ENCODE measurements at regions not wholly inside any gene's neighbourhood (a gene's known extent, or its start where the extent isn't known, plus 50 kb on each side); places are given as distances from the start of the nearest gene placed in this dataset.
"Not testable (repeated sequence)": the region's sequence is repeated elsewhere in the genome, so short reads cannot be mapped to it uniquely, and the experiment has no call there.

DNA sequence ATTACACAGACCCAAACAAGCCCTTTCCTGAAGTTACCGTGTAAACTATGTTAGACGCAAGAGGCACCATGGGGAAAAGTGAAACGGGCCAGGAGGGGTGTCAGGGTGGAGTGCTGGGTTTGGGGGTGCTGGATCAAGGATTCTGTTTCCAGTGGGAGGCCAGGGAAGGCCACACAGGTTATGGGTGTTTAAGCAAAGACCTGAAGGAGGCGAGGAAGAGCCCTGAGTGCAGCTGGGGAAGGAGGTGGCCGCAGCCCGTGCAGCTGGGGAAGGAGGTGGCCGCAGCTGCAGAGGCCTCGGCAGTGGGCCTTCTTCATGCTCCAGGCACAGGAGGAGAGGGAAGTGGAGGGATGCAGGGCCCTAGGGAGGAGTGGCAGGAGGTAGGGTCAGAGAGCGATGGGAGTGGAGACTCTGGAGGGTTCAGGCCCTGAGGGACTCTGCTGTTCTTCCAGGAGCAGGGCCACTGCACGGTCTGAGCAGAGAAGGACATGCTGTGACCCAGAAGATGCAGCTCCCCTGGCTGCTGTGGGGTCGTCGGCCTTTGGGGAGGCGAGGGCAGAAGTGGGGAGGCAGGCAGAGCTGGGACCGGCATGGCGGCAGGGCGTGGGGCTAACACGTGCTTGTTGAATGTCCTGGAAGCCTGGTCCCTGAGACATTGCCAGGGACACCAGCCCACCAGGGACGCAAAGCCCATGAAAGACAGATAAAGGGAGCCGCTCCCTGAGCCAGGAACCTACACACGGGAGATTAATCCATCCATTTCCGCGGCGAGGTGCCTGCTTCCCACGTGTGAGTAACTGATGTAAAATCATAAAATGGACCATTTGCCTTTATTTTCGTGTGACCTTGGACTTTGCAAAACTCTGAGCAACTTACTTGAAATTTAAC is 1049.1 kb downstream of the BRD1 start:
- in situ Hi-C loops (cut with HindIII; ENCODE audit: low sequenced_read_pairs) = no loop called here

DNA sequence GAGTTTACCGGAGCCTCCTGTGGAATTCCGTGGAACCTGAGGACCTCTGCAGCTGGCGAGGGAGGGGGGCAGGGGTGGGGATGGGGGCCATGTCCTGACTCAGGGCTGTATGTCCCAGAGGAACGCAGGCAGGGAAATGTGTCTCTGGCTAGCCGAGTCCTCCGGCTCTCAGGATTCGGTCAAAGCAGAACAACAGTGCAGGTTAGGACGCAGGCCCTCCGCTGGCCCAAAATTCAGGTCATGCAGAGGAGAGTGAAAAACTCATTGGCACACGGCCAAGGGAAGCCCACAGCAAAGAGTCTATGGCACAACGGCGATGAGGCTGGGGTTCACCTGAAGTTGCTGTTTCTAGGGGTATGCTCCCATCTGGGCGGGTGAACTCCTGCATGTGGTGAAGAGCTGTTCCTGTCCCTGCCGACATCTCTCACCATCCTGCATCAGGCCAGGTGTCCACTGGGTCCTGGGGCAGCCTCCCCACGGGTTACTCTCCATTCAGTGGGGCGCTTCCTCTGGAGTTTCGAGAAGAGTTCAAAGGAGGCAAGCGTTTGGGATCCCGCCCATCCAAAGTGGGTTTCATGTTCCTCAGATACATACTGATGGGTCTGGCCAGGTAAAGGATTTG is 1055.3 kb downstream of the BRD1 start:
- in situ Hi-C loops (cut with HindIII; ENCODE audit: low sequenced_read_pairs) = no loop called here

DNA sequence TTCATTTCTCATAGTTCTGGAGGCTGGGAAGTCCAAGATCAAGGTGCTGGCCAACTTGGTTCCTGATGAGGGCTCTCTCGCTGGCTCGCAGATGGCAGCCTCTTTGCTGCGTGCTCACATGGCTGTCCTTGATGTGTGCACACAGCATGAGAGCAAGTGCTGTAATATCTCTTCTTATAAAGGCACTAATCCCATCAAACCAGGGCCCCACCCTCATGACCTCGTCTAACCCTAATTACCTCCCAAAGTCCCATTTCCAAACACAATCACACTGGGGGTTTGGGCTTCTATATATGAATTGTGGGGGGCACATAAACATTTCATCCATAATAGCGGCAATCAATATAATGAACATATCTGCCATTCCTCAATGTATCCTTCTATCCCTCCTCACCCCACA is 1062.1 kb downstream of the BRD1 start:
- in situ Hi-C loops (cut with HindIII; ENCODE audit: low sequenced_read_pairs) = no loop called here

DNA sequence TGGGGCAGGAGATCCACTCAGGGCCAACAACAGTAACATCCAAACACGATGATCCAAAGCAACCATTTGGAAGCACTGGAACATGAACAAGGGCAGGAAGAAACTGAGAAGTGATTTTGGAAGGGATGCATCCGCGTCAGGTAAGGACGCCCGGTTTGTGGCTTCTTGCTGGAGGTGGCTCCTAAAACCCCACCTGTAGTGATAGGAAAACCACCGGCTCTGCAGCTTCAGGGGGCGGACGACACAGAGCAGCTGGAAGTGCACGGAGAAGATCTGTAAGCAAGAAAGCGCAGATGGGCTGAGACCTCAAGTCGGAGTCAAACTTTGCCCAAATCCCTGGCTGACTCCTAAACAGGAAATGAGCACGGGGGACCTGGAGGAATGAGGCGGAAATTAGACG is 1066.1 kb downstream of the BRD1 start:
- in situ Hi-C loops (cut with HindIII; ENCODE audit: low sequenced_read_pairs) = no loop called here

DNA sequence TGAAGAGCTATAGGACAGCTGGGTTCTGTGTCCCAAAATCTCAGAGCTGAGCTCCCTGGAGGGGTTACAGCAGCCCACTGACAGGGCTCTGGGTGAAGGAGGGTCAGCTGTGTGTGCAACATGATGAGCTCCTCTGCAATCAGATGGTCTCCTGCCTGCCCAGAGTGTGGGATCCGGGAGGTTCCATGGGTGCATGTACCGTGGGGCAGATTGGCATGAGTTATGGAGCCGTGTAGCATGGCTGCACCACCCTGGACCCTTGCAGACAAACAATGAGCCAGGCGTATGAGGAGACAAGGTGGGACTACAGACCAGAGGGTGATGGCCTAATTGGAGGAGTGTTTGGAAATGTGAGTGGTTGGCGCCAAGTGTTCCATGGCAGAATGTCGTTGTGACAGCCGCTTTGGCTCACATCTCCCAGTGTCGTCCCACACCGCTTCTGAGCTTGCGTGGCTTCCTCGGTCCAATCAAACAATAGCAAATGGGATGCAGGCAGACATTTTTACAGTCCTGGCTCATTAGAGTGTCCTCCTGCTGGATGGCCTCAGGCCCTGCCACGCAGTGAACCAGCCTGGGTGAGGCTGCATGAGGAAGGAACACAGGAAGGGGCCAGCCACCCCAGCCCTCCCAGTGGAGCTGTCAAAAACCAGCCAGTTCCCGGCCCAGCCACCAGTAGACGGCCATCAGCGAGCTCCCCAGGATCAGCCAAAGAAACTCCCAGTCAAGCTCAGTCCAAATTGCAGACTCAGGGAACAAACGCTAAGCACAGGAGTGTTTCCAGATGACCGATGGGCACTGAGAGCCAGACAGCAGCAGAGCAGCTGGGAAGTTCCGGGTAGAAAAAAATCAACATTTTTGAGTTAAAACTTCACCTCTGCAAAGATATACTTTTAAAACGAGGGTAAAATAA is 1066.9 kb downstream of the BRD1 start:
- in situ Hi-C loops (cut with HindIII; ENCODE audit: low sequenced_read_pairs) = no loop called here

DNA sequence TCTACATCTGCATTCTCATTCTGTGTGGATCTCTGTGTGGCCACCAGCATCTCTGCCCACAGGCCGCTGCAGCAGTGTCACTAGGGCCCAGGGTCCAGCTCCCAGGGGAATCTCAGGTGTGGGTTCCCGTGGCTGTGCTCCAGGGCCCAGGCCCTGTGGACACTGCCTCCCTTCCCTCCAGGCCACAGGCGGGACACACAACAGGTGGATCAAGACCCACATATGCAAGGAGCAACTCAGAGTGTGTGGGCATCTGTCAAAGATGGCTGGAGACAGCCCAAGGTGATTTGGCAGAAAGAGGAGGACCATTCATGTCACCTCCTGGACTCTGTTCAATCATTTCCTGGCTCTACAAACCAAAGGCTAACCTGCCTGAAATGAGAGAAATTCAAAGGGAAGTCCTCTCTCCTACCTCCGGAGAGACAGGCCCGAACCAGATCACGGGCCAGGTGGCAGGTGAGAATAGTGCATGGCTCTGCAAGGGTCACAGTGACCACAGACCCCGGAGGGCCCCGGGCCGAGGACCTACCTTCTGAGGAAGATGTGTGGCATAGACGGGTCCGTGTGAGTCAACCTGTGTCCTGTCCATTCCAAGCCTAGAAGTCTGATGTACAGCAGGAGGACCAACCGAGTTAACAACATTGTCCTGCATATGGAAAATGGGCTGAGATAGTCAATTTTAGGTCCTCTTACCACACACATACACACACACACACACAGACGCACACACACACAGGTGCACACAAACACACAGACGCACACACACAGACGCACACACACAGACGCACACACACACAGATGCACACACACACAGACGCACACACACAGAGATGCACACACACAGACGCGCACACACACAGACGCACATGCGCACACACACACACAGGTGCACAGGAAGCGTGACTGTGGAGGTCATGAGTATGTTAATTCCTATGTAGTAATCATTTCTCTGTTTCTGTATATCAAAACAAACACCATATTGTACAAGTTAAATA is 1068.5 kb downstream of the BRD1 start:
- in situ Hi-C loops (cut with HindIII; ENCODE audit: low sequenced_read_pairs) = no loop called here

DNA sequence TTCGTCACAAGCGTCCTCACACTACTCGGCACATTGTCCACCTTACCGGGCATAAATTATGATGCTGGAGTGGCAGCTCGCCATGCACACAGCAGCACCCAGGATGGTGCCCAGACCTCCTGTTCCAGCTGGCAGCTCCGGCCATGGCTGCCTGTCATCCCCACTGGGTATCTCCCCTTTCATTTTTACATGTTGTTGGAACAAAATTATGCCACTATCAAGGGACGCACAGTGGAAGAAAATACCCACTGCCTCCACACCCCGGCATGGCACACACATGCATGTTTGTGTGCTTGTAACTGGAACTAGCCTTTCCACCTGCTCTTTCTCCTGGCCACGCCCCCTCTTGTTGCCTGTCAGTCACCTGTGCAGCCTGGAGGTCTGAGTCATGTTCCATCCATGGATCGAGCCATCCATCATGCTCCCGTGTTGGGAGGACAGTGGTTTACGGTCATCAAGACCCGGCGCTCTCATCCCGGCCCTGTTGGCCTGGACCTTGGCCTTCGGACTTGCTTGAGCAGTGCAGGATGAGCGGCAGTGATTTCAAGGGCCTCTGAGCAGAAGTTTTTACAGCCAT is 1069.6 kb downstream of the BRD1 start:
- in situ Hi-C loops (cut with HindIII; ENCODE audit: low sequenced_read_pairs) = no loop called here

DNA sequence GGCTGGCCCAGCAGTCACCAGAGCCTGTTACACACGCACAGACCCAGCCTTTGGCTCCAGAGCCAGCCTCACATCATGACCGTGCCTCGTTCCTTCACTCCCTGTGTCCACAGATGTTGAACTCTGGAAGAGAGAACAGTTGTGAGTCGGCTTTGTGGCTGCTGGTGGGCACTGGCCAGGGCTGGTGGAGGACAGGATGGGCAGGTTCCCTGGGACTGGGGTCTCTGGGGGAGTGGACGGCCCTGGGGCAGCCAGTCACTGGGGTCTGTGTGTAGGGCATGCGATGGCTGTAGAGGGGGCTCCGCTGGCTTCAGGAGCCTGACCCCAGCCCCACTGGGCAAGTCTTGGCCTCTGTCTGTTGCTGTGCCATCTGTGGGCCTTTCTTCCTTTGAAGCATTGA is 1070.1 kb downstream of the BRD1 start:
- in situ Hi-C loops (cut with HindIII; ENCODE audit: low sequenced_read_pairs) = no loop called here

DNA sequence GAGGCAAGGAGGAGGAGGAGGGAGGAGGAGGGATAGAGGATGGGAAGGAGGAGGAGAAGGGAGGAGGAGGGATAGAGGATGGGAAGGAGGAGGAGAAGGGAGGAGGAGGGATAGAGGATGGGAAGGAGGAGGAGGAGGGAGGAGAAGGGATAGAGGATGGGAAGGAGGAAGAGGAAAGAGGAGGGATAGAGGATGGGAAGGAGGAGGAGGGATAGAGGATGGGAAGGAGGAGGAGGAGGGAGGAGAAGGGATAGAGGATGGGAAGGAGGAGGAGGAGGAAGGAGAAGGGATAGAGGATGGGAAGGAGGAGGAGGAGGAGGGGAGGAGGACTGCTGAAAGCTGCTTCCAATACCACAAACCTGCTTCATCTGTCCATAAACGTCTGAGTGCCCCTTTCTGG is 1070.5 kb downstream of the BRD1 start:
- in situ Hi-C loops (cut with HindIII; ENCODE audit: low sequenced_read_pairs) = not testable (repeated sequence)

DNA sequence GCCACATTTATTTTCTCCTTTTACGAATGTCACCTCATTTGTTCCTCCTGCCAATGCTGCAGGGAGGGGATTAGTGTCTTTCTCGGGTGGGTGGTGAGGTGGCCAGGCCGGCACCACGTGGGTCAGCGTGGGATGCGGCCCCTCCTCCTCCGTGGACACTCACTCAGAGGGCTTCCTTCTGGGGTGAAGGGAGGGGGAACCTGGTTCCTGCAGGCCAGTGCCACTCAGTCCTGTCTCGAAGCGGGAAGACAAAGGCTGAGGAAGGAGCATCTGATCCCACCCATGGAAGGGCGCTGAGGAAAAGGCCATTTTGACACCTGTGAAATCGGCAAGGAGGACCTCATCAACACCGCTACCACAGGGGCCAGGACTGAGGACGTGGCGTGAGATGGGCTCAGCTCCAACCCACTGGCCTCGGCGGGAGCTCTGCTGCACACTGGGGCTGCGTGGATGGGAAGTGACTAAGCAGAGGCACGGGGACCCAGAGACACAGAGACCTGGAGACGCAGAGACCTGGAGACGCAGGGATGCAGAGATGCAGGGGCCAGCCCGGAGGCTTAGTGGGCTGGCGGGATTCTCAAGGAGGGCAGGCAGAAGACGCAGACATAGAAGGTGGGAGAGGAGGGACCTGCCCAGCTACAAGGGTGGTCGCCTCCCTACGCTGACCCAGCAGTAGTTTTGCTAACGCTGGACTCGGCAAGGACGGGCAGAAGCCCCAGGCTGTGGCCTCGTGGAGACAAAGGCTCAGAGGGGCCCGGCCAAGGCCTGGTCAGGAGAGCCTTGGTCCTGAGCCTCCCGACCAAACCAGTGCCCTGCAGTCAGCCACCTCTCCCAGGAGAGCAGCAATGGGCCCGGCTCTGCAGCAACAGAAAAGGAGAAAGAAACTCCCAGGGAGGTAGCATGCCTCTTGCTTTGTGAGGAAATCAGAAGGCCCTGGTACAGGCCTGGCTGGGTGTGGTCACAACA is 1071.2 kb downstream of the BRD1 start:
- in situ Hi-C loops (cut with HindIII; ENCODE audit: low sequenced_read_pairs) = no loop called here

DNA sequence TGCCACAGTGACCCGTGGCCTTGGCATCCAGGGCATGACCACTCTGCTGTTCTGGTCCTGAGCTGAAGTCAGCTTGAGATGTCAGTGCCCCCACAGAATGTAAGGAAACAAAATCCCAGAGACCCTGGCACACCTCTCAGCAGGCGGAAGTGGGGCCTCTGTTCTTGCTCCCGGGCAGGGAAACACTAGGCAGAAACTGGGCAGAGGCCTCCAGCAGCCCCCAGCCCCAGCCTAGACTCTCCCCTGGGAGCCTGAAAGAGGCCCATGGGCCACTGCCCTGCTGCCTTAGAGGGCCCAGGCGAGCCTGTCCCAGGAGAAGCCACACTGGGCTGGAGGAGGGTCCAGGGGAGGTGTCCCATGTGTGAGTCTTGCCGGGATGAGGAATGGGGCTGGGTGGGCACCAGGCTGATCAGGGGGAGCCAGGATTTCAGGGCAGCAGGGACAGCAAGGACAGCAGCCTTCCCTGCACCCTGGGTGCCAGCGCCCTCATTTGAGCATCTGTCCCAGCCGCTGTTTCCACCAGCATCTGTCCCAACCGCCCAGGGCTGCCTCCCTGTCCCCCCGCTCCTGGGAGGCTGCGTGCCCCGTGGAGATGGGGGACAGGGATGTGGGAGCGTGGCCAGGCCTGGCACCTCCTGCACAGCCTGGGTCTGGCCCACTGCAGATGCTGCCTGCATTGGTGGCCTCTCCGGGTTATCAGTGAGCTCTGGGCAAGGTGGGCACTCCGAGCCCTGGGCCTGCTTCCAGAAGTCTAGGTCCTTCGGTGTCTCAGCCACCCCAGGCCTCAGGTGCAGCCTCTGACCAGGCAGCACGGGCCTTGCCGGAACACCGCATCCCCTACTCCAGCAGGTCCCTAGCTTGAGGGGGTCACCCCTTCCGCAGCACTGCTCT is 1072.4 kb downstream of the BRD1 start:
- in situ Hi-C loops (cut with HindIII; ENCODE audit: low sequenced_read_pairs) = no loop called here

DNA sequence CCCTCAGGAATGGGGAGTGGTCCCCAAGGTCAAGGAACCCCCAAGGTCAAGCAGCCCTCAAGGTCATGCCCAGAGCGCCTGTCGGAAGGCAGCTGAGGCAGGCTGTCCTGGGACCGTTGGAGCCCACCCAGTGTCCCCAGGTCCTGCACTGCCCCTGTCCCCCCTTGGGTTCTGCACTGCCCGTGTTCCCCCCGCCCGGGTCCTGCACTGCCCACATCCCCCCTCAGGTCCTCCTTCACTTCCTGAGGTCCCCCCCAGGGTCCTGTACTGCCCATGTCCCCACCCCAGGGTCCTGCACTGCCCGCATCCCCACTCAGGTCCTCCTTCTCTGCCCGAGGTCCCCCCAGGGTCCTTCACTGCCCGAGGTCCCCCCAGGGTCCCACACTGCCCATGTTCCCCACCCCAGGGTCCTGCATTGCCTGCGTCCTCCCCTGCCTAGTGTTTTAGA is 1073.0 kb downstream of the BRD1 start:
- in situ Hi-C loops (cut with HindIII; ENCODE audit: low sequenced_read_pairs) = no loop called here

DNA sequence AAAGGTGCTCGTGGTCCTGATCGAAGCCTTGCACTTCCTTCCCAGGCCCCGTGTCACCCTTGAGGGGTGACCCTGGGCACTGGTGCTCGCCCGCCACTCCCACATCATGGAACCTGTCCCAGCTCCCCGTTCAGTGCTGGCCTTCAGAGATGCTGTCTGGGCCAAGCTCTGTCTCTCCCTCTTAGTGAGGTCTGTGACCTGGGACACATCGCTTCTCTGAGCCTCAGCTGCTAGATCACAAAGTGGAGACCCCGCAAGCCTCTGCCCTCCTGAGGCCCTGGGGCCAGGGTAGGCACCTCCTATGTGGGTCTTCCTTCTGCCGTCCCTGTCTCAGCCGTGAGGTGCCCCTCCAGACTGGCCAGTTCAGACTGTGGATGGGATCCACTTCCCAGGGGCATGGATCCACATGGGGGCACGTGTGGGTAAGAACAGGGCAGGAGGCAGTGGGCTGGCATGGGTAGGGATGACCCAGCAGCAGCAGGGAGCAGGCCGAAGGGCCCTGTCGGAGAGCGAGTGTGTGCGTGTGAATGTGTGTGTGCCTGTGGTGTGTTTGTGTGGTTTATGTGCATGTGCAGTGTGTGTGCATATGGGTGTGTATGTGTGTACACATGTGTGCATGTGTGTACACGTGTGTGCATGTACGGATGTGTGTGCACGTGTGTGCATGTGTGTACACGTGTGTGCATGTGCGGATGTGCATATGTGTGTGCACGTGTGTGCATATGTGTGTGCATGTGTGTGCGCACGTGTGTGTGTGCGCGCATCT is 1073.7 kb downstream of the BRD1 start:
- in situ Hi-C loops (cut with HindIII; ENCODE audit: low sequenced_read_pairs) = no loop called here

DNA sequence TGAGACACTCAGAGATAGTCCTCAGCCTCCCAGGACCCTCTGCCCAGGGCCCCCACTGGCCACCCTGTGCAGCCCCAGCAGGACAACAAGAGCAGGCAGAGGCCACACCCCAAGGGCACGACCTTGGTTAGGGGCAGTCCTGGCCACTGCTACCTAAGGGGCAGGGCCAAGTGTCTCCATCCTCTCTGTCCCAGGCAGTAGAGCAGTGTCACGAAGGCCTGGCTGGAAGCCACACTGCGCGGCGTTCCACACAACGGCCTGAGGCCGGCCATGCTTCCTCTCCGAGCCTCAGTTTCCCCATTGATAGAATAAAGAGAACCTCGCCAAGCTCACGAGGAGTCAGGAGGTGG is 1074.3 kb downstream of the BRD1 start:
- in situ Hi-C loops (cut with HindIII; ENCODE audit: low sequenced_read_pairs) = no loop called here

DNA sequence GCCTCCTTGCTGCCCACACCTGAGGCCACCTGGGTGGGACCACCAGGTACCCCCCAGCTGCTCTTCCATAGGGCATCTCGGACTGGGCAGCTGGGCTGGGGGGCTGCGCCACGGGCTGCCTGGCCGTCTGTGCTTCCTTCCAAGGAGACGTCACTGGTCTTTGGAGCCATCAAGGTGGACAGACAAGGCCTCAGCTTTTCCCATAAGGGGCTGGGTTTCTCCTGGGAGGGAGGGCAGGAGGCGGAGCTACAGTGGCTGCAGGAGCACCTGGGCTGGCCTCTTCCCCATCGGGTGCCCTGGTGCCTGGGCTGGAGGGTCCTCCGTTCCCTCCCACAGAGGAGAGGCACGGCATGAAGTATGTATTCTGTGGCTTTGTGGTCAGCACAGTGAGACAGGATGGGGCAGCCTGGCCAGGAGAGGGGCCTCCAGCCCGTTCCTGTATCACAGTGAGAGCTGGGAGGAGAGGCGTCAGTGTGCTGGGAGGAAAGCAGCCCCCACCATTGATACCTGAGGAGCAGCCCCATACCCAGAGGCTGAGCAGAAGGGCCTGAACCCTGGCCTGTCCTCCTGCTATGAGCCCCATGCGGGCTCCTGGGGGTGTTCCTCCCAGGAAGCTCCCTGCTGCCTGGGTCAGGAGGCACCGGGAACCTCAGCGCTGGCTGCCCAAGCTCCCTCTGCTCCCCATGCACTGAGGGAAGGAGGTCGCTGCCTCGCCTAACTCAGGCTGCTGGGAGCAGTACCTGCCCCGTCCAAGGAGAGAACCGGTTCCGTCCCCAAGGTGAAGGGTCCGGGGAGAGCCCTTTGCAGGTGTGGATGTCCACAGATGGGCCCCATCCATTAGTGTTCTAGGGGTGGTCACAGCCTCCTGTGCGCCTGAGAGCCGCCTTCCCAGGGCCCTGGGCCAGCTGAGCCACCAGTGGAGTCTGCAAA is 1075.0 kb downstream of the BRD1 start:
- in situ Hi-C loops (cut with HindIII; ENCODE audit: low sequenced_read_pairs) = no loop called here

Measured in DLD1 (cell line).